ENCODE measurements at regions not wholly inside any gene's neighbourhood (a gene's known extent, or its start where the extent isn't known, plus 50 kb on each side); places are given as distances from the start of the nearest gene placed in this dataset.

GRCh38 chr5:57833489-57833888 is 350.9 kb upstream of the ACTBL2 start:
- peaks cover 18% of the 10 kb centered on the region for H3K4me1 Mint-ChIP-seq (ENCODE audit: low read depth)
- no peaks in the 10 kb centered on the region for H3K36me3 Mint-ChIP-seq (ENCODE audit: insufficient read depth)
- H3K9me3 Mint-ChIP-seq (ENCODE audit: low read depth): peaks cover 7% of the 10 kb centered on the region
- H3K27ac Mint-ChIP-seq: no peak overlapping the region
- no peak overlapping the region for H3K4me3 Mint-ChIP-seq (ENCODE audit: low read depth)
- DNase-seq (ENCODE audit: low spot score, unreplicated experiment): no peak
- H3K27me3 Mint-ChIP-seq: no peaks in the 10 kb centered on the region
- TF ChIP-seq CTCF (IDR thresholded peaks at IDR 0.05; ENCODE audit: unreplicated experiment): no peak

- H3K27me3 Mint-ChIP-seq: no peaks in the 10 kb centered on the region
Observed at GRCh38 chr5:57832875-57833274, 350.3 kb upstream of the ACTBL2 start.

GRCh38 chr5:57831932-57832331 is 349.3 kb upstream of the ACTBL2 start:
- no peaks in the 10 kb centered on the region for H3K36me3 Mint-ChIP-seq (ENCODE audit: insufficient read depth)
- DNase-seq (ENCODE audit: low spot score, unreplicated experiment): no peak
- H3K27me3 Mint-ChIP-seq: no peaks in the 10 kb centered on the region
- H3K4me1 Mint-ChIP-seq (ENCODE audit: low read depth): peaks cover 11% of the 10 kb centered on the region
- H3K9me3 Mint-ChIP-seq (ENCODE audit: low read depth): peaks cover 7% of the 10 kb centered on the region
- no peak overlapping the region for H3K4me3 Mint-ChIP-seq (ENCODE audit: low read depth)
- no peak for TF ChIP-seq CTCF (IDR thresholded peaks at IDR 0.05; ENCODE audit: unreplicated experiment)
- H3K27ac Mint-ChIP-seq: no peak overlapping the region

More at GRCh38 chr5:57832875-57833274, 350.3 kb upstream of the ACTBL2 start:
- H3K36me3 Mint-ChIP-seq (ENCODE audit: insufficient read depth): no peaks in the 10 kb centered on the region
- peaks cover 11% of the 10 kb centered on the region for H3K4me1 Mint-ChIP-seq (ENCODE audit: low read depth)
- H3K9me3 Mint-ChIP-seq (ENCODE audit: low read depth): peaks cover 7% of the 10 kb centered on the region
- no peak overlapping the region for H3K27ac Mint-ChIP-seq
- H3K4me3 Mint-ChIP-seq (ENCODE audit: low read depth): no peak overlapping the region
- DNase-seq (ENCODE audit: low spot score, unreplicated experiment): no peak
- TF ChIP-seq CTCF (IDR thresholded peaks at IDR 0.05; ENCODE audit: unreplicated experiment): no peak

- H3K36me3 Mint-ChIP-seq (ENCODE audit: insufficient read depth): no peaks in the 10 kb centered on the region
- no peak for TF ChIP-seq CTCF (IDR thresholded peaks at IDR 0.05; ENCODE audit: unreplicated experiment)
Observed at GRCh38 chr5:57831090-57831489, 348.5 kb upstream of the ACTBL2 start.

GRCh38 chr5:57828221-57828620 is 345.6 kb upstream of the ACTBL2 start:
- no peaks in the 10 kb centered on the region for H3K9me3 Mint-ChIP-seq (ENCODE audit: low read depth)
- H3K36me3 Mint-ChIP-seq (ENCODE audit: insufficient read depth): no peaks in the 10 kb centered on the region
- H3K27me3 Mint-ChIP-seq: no peaks in the 10 kb centered on the region
- no peaks in the 10 kb centered on the region for H3K4me1 Mint-ChIP-seq (ENCODE audit: low read depth)
- H3K27ac Mint-ChIP-seq: no peak overlapping the region
- no peak for DNase-seq (ENCODE audit: low spot score, unreplicated experiment)
- no peak for TF ChIP-seq CTCF (IDR thresholded peaks at IDR 0.05; ENCODE audit: unreplicated experiment)
- no peak overlapping the region for H3K4me3 Mint-ChIP-seq (ENCODE audit: low read depth)

More at GRCh38 chr5:57831090-57831489, 348.5 kb upstream of the ACTBL2 start:
- no peak overlapping the region for H3K4me3 Mint-ChIP-seq (ENCODE audit: low read depth)
- H3K4me1 Mint-ChIP-seq (ENCODE audit: low read depth): peaks cover 11% of the 10 kb centered on the region
- no peak overlapping the region for H3K27ac Mint-ChIP-seq
- no peaks in the 10 kb centered on the region for H3K27me3 Mint-ChIP-seq
- no peak for DNase-seq (ENCODE audit: low spot score, unreplicated experiment)
- peaks cover 3% of the 10 kb centered on the region for H3K9me3 Mint-ChIP-seq (ENCODE audit: low read depth)
